ENCODE measurements at regions not wholly inside any gene's neighbourhood (a gene's known extent, or its start where the extent isn't known, plus 50 kb on each side); places are given as distances from the start of the nearest gene placed in this dataset.

DNA sequence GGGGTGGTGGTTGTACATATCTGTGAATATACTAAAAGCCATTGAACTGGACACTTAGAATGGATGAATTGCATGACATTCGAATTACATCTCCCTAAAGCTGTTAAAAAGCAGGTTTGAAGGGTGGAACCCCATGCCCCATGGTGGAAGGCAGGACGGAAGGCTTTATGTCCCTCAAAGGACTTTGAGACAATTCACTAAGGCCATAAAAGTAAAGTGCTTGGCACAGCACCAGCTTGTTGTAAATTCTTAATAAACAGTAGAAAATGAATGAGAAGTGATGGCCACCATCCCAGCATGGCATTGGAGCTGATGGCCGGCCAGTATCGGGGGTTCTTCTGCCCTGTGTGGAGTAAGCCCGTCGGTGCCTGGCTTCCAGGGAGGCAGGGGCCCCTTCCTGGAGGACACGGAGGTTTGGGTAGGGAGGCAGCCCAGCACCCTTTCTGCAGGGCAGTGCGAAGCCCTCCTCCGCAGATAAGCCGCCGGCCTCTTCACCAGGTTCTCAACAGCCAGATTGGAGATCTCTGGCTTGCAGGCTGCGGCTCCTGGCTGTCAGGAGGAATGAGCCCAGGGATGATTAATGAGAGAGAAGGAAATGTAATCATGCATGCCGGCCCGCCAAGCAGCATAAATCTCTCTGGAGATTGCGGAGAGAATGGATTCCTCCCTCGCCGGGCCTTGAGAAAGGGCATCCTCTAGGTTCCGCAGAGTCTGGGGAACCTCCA lies 346.9 kb downstream of the FOXL1 start:
- H3K79me2 ChIP-seq = no peaks in the 10 kb centered on the region
- no peak overlapping the region for H3K27ac ChIP-seq
- no peaks in the 10 kb centered on the region for H3K27me3 ChIP-seq (ENCODE audit: control insufficient read depth, insufficient read depth, low read length)
- H3K4me2 ChIP-seq (ENCODE audit: low read length) = no peak overlapping the region
- H3K4me3 ChIP-seq (ENCODE audit: low read depth, low read length) = no peak overlapping the region
- no peaks in the 10 kb centered on the region for H3K36me3 ChIP-seq (ENCODE audit: control insufficient read depth, insufficient read depth, low read length)
- no peaks in the 10 kb centered on the region for H3K4me1 ChIP-seq
- H3K9ac ChIP-seq = no peak overlapping the region
- no peak for TF ChIP-seq CTCF (IDR thresholded peaks at IDR 0.05)
- H2AFZ ChIP-seq = no peak overlapping the region
- no peaks in the 10 kb centered on the region for H3K9me3 ChIP-seq (ENCODE audit: control insufficient read depth, low read length)

DNA sequence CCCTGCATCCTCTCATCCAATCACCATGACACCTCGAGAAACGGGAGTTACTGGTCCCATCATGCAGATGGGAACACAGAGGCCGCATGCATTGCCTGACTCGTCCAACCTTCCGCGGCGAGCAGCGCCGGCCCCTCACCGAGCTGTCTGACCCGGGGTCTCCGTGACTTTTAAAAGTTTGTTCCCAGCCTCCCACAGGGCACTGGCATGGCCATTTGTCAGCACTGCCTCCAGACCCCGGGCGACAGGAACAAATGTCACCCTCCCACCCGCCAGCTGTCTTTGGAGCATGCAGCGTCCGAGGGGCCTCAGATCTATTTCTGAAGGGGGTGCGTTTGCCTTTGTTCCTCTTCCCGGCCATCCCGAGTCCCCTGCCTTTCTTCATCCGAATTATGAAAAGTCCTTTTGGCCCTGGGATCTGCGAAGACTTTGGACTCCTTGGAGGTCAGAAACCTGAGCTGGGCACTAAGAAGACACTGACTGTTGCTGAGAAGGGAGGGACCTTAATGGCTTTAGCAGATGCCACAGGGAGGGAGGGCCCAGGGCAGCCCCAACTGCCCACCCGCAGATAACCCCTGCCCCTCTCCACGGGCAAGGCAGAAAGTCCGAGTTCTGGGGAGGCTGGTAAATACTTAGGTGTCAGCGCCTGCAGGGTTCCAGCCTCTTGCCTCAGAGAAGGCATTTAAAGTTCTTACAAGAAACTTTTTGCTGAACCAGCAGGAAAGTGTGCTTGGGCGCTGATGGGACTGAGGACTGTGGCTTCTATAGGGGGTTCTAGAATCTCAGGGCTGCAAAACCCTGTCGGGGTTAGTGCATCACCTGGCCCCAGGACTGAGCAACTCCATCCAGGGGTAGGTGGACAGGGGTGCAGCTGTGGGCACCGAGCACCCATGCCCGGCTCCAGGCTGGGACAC lies 348.1 kb downstream of the FOXL1 start:
- Histone ChIP-seq H3K27ac (no peak overlapping the region), H3K9ac (no peak overlapping the region), H2AFZ (no peak overlapping the region), H3K27me3 (ENCODE audit: control insufficient read depth, insufficient read depth, low read length) (no peaks in the 10 kb centered on the region), H3K9me3 (ENCODE audit: control insufficient read depth, low read length) (no peaks in the 10 kb centered on the region), H3K4me2 (ENCODE audit: low read length) (no peak overlapping the region), H3K4me3 (ENCODE audit: low read depth, low read length) (no peak overlapping the region), H3K79me2 (no peaks in the 10 kb centered on the region), H3K4me1 (no peaks in the 10 kb centered on the region), H3K36me3 (ENCODE audit: control insufficient read depth, insufficient read depth, low read length) (no peaks in the 10 kb centered on the region)
- TF ChIP-seq CTCF (IDR thresholded peaks at IDR 0.05) = no peak

GRCh38 chr16:86927699-86928098 lies 349.4 kb downstream of the FOXL1 start:
- no peak overlapping the region for H3K9ac ChIP-seq

GRCh38 chr16:86928523-86929011 lies 350.2 kb downstream of the FOXL1 start:
- Histone ChIP-seq H2AFZ (no peak overlapping the region), H3K4me3 (ENCODE audit: low read depth, low read length) (no peak overlapping the region), H3K27ac (no peak overlapping the region), H3K4me1 (no peaks in the 10 kb centered on the region), H3K9ac (no peak overlapping the region), H3K4me2 (ENCODE audit: low read length) (no peak overlapping the region), H3K36me3 (ENCODE audit: control insufficient read depth, insufficient read depth, low read length) (no peaks in the 10 kb centered on the region), H3K9me3 (ENCODE audit: control insufficient read depth, low read length) (no peaks in the 10 kb centered on the region), H3K27me3 (ENCODE audit: control insufficient read depth, insufficient read depth, low read length) (no peaks in the 10 kb centered on the region), H3K79me2 (no peaks in the 10 kb centered on the region)
- no peak for TF ChIP-seq CTCF (IDR thresholded peaks at IDR 0.05)

More at GRCh38 chr16:86927699-86928098, 349.4 kb downstream of the FOXL1 start:
- Histone ChIP-seq H3K4me2 (ENCODE audit: low read length) (no peak overlapping the region), H2AFZ (no peak overlapping the region), H3K27ac (no peak overlapping the region), H3K27me3 (ENCODE audit: control insufficient read depth, insufficient read depth, low read length) (no peaks in the 10 kb centered on the region), H3K4me1 (no peaks in the 10 kb centered on the region), H3K9me3 (ENCODE audit: control insufficient read depth, low read length) (no peaks in the 10 kb centered on the region), H3K4me3 (ENCODE audit: low read depth, low read length) (no peak overlapping the region), H3K36me3 (ENCODE audit: control insufficient read depth, insufficient read depth, low read length) (no peaks in the 10 kb centered on the region), H3K79me2 (no peaks in the 10 kb centered on the region)
- no peak for TF ChIP-seq CTCF (IDR thresholded peaks at IDR 0.05)
